ENCODE measurements at regions not wholly inside any gene's neighbourhood (a gene's known extent, or its start where the extent isn't known, plus 50 kb on each side); places are given as distances from the start of the nearest gene placed in this dataset.

- TF ChIP-seq POLR2A (IDR thresholded peaks at IDR 0.05; ENCODE audit: low read depth, low read length) (no peak), POLR2AphosphoS5 (IDR thresholded peaks at IDR 0.05; ENCODE audit: low read depth, low read length) (no peak), TAF1 (IDR thresholded peaks at IDR 0.05; ENCODE audit: borderline replicate concordance, low read depth, low read length) (no peak)
Observed at GRCh38 chr6:63510849-63511248, 61.4 kb upstream of the LOC128125822 start.
